HepG2 (cell line): ENCODE measurements at regions not wholly inside any gene's neighbourhood (a gene's known extent, or its start where the extent isn't known, plus 50 kb on each side); places are given as distances from the start of the nearest gene placed in this dataset.

ENCODE experiments used
- ATAC-seq: fragments of 200-7000 bp; cut with Tn5 transposase; 3 replicates; pipeline ENCODE4 v1.9.1; 2020; ENCODE audit warnings: mild to moderate bottlenecking, moderate library complexity
- BruUV-seq: library from RNA; stranded (reverse); fragments of 400-500 nt; replicated peaks from 2 replicates; lab custom pipeline; 2021; lab: Mats Ljungman, UMichigan
- CTCF ChIA-PET: fragments of 300-600 bp; formaldehyde crosslinking; extraction: SDS; loops from one replicate; lab custom pipeline; 2021; ENCODE audit warnings: low total read pairs, inconsistent platforms, low intra/inter-chr PET ratio; lab: Yijun Ruan, JAX
- POLR2A ChIA-PET: fragments of 350-600 bp; sonication (Branson Sonifier 250); formaldehyde crosslinking; loops from one replicate; lab custom pipeline; 2020; ENCODE audit warnings: antibody characterized with exemption, inconsistent platforms; lab: Yijun Ruan, JAX
- DNase-seq: peaks from one replicate; pipeline ENCODE4 v3.0.0-alpha.2; 2015; ENCODE audit warnings: low spot score
- FAIRE-seq: peaks from 3 replicates; lab custom pipeline; 2011; peaks lifted over from hg19 to GRCh38; lab: Jason Lieb, UNC
- H2AFZ ChIP-seq: one replicate; pipeline ENCODE4 v1.6.1; 2011; ENCODE audit warnings: low read length, inconsistent platforms
- H3K27ac ChIP-seq: fragments of 300-600 bp; 3 replicates; pipeline ENCODE4 v1.8.0; 2011; ENCODE audit warnings: mixed run types, mild to moderate bottlenecking, mixed read lengths, low read length, inconsistent platforms; ENCODE audit not compliant: insufficient read depth; ENCODE audit errors: extremely low read length
- H3K27me3 ChIP-seq, 2 experiments: fragments of 200-600 bp in 1 of 2; 2 replicates in 1 of 2; 3 replicates in 1 of 2; pipeline versions ENCODE4 v1.6.0 to v1.8.0; 2011; ENCODE audit warnings: low read length in 2 of 2, mild to moderate bottlenecking in 2 of 2, moderate library complexity in 2 of 2, inconsistent platforms in 1 of 2; ENCODE audit not compliant: insufficient read depth in 2 of 2, control insufficient read depth in 1 of 2
- H3K36me3 ChIP-seq, 2 experiments: fragments of 200-600 bp in 1 of 2; replicated peaks in 1 of 2; 2 replicates in 1 of 2; 3 replicates in 1 of 2; pipeline versions ENCODE4 v1.5.1 to v1.8.0; 2011; ENCODE audit warnings: low read length in 2 of 2, inconsistent platforms in 1 of 2; ENCODE audit not compliant: insufficient read depth in 2 of 2, control insufficient read depth in 1 of 2
- H3K4me1 ChIP-seq: 2 replicates; pipeline ENCODE4 v1.5.1; 2012; ENCODE audit warnings: low read length, inconsistent platforms; ENCODE audit not compliant: insufficient read depth
- H3K4me2 ChIP-seq: 2 replicates; pipeline ENCODE4 v1.6.0; 2011; ENCODE audit warnings: low read depth, low read length, inconsistent platforms
- H3K4me3 ChIP-seq, 3 experiments: fragments of 200-600 bp in 1 of 3; sonication (generic), shearing (Covaris generic) in 1 of 3; replicated peaks in 1 of 3; 2 replicates each; pipeline ENCODE4 v1.5.1; 2011 to 2016; ENCODE audit warnings: low read length in 3 of 3, inconsistent platforms in 2 of 3, low read depth in 2 of 3, mild to moderate bottlenecking in 2 of 3, control low read depth in 1 of 3, mixed read lengths in 1 of 3; ENCODE audit not compliant: insufficient read depth in 1 of 3
- H3K79me2 ChIP-seq: one replicate; pipeline ENCODE4 v1.6.1; 2011; ENCODE audit warnings: low read length, inconsistent platforms; ENCODE audit not compliant: insufficient read depth
- H3K9ac ChIP-seq: 2 replicates; pipeline ENCODE4 v1.6.0; 2011; ENCODE audit warnings: mild to moderate bottlenecking, low read depth, low read length, inconsistent platforms; ENCODE audit not compliant: insufficient read depth
- H3K9me3 ChIP-seq: 2 replicates; pipeline ENCODE4 v1.5.1; 2012; ENCODE audit warnings: mild to moderate bottlenecking, low read length
- H4K20me1 ChIP-seq: 2 replicates; pipeline ENCODE4 v1.6.0; 2011; ENCODE audit warnings: inconsistent platforms, mild to moderate bottlenecking, low read length, moderate library complexity; ENCODE audit not compliant: insufficient read depth
- HES4 ChIP-seq: sonication (generic); formaldehyde crosslinking; IDR thresholded peaks from 2 replicates; pipeline ENCODE4 v1.9.0; 2021; ENCODE audit warnings: mild to moderate bottlenecking, missing genetic modification reagents, borderline replicate concordance
- KDM5B ChIP-seq: sonication (generic); formaldehyde crosslinking; IDR thresholded peaks from 2 replicates; pipeline ENCODE4 v1.4.0; 2020; ENCODE audit warnings: missing genetic modification reagents, mild to moderate bottlenecking, borderline replicate concordance
- MTF2 ChIP-seq: sonication (generic); formaldehyde crosslinking; IDR thresholded peaks from 2 replicates; pipeline ENCODE4 v1.5.0; 2020; ENCODE audit warnings: missing genetic modification reagents, borderline replicate concordance
- SKI ChIP-seq: fragments of 450-650 bp; IDR thresholded peaks from one replicate; pipeline ENCODE4 v1.6.1; 2018; ENCODE audit warnings: mild to moderate bottlenecking; ENCODE audit not compliant: partially characterized antibody
- SNRNP70 ChIP-seq: fragments of 200-400 bp; formaldehyde crosslinking; IDR thresholded peaks from 2 replicates; pipeline ENCODE4 v1.6.1; 2017; ENCODE audit warnings: mild to moderate bottlenecking, low read depth, low read length, moderate library complexity
- SP1 ChIP-seq, 2 experiments: fragments of 450-650 bp in 1 of 2; sonication (generic) in 1 of 2; formaldehyde crosslinking in 1 of 2; IDR thresholded peaks; 2 replicates each; pipeline versions ENCODE4 v1.4.0 to v1.6.1; 2016 to 2020; ENCODE audit warnings: missing genetic modification reagents in 1 of 2
- ZNF224 ChIP-seq: sonication (generic); formaldehyde crosslinking; IDR thresholded peaks from 2 replicates; pipeline ENCODE4 v1.5.0; 2020; ENCODE audit warnings: mild to moderate bottlenecking, missing genetic modification reagents
- ZNF549 ChIP-seq: sonication (generic); formaldehyde crosslinking; IDR thresholded peaks from 2 replicates; pipeline ENCODE4 v1.5.0; 2020; ENCODE audit warnings: missing genetic modification reagents
- WGBS: methylation state at CpG from one replicate; pipeline ENCODE4 v1.1.6; 2017; ENCODE audit warnings: low lambda C conversion rate; 5-methylcytosine and 5-hydroxymethylcytosine counted together
- in situ Hi-C: cut with HindIII; loops from 2 replicates; pipeline ENCODE4 v1.10.0; 2017; ENCODE audit warnings: low pct_unique_long_range_greater_than_20kb; ENCODE audit not compliant: extremely low pct_ligation_motif_present
- intact Hi-C: fragments of 100-400 bp; cut with micrococcal nuclease; formaldehyde crosslinking; loops from one replicate; pipeline ENCODE4 v1.10.0; 2022; ENCODE audit not compliant: unreplicated experiment
- TF ChIP-seq, protein P1 (sequence below): sonication (generic); formaldehyde crosslinking; IDR thresholded peaks from 2 replicates; pipeline ENCODE4 v1.8.0; 2022; ENCODE audit warnings: mild to moderate bottlenecking, missing genetic modification reagents
- TF ChIP-seq, protein P2 (sequence below): sonication (generic); formaldehyde crosslinking; IDR thresholded peaks from 2 replicates; pipeline ENCODE4 v1.4.0; 2020; ENCODE audit warnings: missing genetic modification reagents
- TF ChIP-seq, protein P3 (sequence below): IDR thresholded peaks from 2 replicates; pipeline ENCODE4 v1.6.1; 2016; ENCODE audit warnings: low read depth, missing genetic modification reagents, missing compliant biosample characterization

DNA sequence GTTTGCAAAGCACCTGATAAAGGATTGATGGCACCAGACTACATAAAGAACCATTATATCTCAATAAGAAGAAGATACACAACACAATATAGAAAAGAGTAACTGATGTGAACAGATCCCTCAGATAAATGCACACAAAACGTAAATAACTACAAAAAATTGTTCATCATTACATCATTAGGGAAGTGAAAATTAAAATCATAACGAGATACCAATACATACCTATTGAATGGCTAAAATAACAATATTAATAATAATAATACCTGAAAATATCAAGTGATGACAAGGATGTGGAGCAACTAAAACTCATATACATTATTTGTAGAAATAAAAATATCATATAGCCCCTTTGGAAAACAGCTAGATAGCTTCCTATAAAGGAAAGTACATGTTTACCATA is 469.5 kb downstream of the DMRTA1 start:
- no TSS peak for BruUV-seq
- Histone ChIP-seq H3K4me2 (no peak overlapping the region), H3K79me2 (no peaks in the 10 kb centered on the region), H3K9ac (no peak overlapping the region), H4K20me1 (no peaks in the 10 kb centered on the region), H3K27ac (no peak overlapping the region), H3K4me3 (no peak overlapping the region), H3K36me3 (no peaks in the 10 kb centered on the region), H2AFZ (no peak overlapping the region), H3K4me1 (no peaks in the 10 kb centered on the region), H3K9me3 (peaks cover 32% of the 10 kb centered on the region), H3K27me3 (no peaks in the 10 kb centered on the region)
- intact Hi-C loops (no loop called here), in situ Hi-C loops (no loop called here)
- POLR2A ChIA-PET = no interaction called here
- WGBS = 2% methylated on average over 2 of the region's 2 CpGs
- no peak for FAIRE-seq
- CTCF ChIA-PET = no interaction called here
- no peak for ATAC-seq
- no peak for DNase-seq
- TF ChIP-seq MTF2 (CRISPR knock-in tag) (no peak), ZNF224 (CRISPR knock-in tag) (no peak)

DNA sequence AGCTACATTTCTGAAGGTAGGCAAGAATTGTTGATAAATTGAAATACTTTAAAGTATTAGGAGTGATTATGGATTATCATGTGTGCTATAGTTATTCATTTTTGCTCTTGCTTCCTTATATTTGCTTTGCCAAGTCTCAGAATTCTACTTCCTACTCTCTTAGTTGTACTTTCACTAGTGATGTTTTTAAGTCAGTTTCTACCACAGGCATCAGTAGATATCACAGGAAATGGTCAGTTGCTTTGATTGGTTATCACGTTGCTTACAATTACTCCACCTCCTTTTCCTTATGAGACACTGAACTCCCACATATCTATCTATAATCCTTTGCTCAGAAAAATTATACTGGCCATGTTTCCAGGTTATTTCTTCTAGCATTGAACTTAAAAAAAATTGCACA is 472.8 kb downstream of the DMRTA1 start:
- Histone ChIP-seq H3K4me3 (no peak overlapping the region), H3K9me3 (peaks cover 35% of the 10 kb centered on the region), H2AFZ (no peak overlapping the region), H3K27ac (no peak overlapping the region), H3K79me2 (no peaks in the 10 kb centered on the region), H3K9ac (no peak overlapping the region), H3K4me1 (no peaks in the 10 kb centered on the region), H3K36me3 (no peaks in the 10 kb centered on the region), H3K27me3 (no peaks in the 10 kb centered on the region), H4K20me1 (no peaks in the 10 kb centered on the region), H3K4me2 (no peak overlapping the region)
- ChIA-PET CTCF (no interaction called here), POLR2A (no interaction called here)
- intact Hi-C loops = no loop called here
- FAIRE-seq = no peak
- in situ Hi-C loops = no loop called here
- no TSS peak for BruUV-seq
- ATAC-seq = no peak
- 0% methylated on average over 1 of the region's 1 CpG for WGBS
- DNase-seq = no peak
- TF ChIP-seq, protein P1, sequence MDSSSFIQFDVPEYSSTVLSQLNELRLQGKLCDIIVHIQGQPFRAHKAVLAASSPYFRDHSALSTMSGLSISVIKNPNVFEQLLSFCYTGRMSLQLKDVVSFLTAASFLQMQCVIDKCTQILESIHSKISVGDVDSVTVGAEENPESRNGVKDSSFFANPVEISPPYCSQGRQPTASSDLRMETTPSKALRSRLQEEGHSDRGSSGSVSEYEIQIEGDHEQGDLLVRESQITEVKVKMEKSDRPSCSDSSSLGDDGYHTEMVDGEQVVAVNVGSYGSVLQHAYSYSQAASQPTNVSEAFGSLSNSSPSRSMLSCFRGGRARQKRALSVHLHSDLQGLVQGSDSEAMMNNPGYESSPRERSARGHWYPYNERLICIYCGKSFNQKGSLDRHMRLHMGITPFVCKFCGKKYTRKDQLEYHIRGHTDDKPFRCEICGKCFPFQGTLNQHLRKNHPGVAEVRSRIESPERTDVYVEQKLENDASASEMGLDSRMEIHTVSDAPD = no peak
- TF ChIP-seq, protein P2, sequence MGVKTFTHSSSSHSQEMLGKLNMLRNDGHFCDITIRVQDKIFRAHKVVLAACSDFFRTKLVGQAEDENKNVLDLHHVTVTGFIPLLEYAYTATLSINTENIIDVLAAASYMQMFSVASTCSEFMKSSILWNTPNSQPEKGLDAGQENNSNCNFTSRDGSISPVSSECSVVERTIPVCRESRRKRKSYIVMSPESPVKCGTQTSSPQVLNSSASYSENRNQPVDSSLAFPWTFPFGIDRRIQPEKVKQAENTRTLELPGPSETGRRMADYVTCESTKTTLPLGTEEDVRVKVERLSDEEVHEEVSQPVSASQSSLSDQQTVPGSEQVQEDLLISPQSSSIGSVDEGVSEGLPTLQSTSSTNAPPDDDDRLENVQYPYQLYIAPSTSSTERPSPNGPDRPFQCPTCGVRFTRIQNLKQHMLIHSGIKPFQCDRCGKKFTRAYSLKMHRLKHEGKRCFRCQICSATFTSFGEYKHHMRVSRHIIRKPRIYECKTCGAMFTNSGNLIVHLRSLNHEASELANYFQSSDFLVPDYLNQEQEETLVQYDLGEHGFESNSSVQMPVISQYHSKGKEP (CRISPR knock-in tag) = no peak
- TF ChIP-seq HES4 (CRISPR knock-in tag) (no peak), SP1 (IDR thresholded peaks at IDR 0.05) (no peak), SP1 (CRISPR knock-in tag; IDR thresholded peaks at IDR 0.05) (no peak), ZNF549 (CRISPR knock-in tag) (no peak), KDM5B (CRISPR knock-in tag) (no peak), SNRNP70 (no peak), SKI (no peak)
- TF ChIP-seq, protein P3, sequence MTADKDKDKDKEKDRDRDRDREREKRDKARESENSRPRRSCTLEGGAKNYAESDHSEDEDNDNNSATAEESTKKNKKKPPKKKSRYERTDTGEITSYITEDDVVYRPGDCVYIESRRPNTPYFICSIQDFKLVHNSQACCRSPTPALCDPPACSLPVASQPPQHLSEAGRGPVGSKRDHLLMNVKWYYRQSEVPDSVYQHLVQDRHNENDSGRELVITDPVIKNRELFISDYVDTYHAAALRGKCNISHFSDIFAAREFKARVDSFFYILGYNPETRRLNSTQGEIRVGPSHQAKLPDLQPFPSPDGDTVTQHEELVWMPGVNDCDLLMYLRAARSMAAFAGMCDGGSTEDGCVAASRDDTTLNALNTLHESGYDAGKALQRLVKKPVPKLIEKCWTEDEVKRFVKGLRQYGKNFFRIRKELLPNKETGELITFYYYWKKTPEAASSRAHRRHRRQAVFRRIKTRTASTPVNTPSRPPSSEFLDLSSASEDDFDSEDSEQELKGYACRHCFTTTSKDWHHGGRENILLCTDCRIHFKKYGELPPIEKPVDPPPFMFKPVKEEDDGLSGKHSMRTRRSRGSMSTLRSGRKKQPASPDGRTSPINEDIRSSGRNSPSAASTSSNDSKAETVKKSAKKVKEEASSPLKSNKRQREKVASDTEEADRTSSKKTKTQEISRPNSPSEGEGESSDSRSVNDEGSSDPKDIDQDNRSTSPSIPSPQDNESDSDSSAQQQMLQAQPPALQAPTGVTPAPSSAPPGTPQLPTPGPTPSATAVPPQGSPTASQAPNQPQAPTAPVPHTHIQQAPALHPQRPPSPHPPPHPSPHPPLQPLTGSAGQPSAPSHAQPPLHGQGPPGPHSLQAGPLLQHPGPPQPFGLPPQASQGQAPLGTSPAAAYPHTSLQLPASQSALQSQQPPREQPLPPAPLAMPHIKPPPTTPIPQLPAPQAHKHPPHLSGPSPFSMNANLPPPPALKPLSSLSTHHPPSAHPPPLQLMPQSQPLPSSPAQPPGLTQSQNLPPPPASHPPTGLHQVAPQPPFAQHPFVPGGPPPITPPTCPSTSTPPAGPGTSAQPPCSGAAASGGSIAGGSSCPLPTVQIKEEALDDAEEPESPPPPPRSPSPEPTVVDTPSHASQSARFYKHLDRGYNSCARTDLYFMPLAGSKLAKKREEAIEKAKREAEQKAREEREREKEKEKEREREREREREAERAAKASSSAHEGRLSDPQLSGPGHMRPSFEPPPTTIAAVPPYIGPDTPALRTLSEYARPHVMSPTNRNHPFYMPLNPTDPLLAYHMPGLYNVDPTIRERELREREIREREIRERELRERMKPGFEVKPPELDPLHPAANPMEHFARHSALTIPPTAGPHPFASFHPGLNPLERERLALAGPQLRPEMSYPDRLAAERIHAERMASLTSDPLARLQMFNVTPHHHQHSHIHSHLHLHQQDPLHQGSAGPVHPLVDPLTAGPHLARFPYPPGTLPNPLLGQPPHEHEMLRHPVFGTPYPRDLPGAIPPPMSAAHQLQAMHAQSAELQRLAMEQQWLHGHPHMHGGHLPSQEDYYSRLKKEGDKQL (CRISPR knock-in tag) = no peak
